Calu3 (cell line): ENCODE measurements at regions not wholly inside any gene's neighbourhood (a gene's known extent, or its start where the extent isn't known, plus 50 kb on each side); places are given as distances from the start of the nearest gene placed in this dataset.

ENCODE experiments used
- BruUV-seq: library from RNA; stranded (reverse); fragments of 400-500 nt; replicated peaks from 2 replicates; lab custom pipeline; 2021; lab: Mats Ljungman, UMichigan
- CTCF ChIA-PET: fragments of 300-600 bp; sonication (Branson Sonifier 250); formaldehyde crosslinking; loops from one replicate; lab custom pipeline; 2022; ENCODE audit warnings: antibody characterized with exemption; lab: Charles Lee
- DNase-seq: peaks from one replicate; pipeline ENCODE4 v3.0.0; 2022
- H3K27ac Mint-ChIP-seq: one replicate; pipeline ENCODE4 v1.8.0; 2022; ENCODE audit warnings: mixed read lengths; ENCODE audit not compliant: unreplicated experiment
- H3K27me3 Mint-ChIP-seq: one replicate; pipeline ENCODE4 v1.8.0; 2022; ENCODE audit warnings: mixed read lengths; ENCODE audit not compliant: unreplicated experiment
- H3K36me3 Mint-ChIP-seq: one replicate; pipeline ENCODE4 v1.8.0; 2022; ENCODE audit warnings: mild to moderate bottlenecking, moderate library complexity, mixed read lengths; ENCODE audit not compliant: insufficient read depth, unreplicated experiment
- H3K4me1 Mint-ChIP-seq: one replicate; pipeline ENCODE4 v1.8.0; 2022; ENCODE audit warnings: mild to moderate bottlenecking, low read depth, mixed read lengths; ENCODE audit not compliant: unreplicated experiment
- H3K4me3 Mint-ChIP-seq: one replicate; pipeline ENCODE4 v1.8.0; 2022; ENCODE audit warnings: mild to moderate bottlenecking, low read depth, moderate library complexity, mixed read lengths; ENCODE audit not compliant: unreplicated experiment
- H3K9me3 Mint-ChIP-seq: one replicate; pipeline ENCODE4 v1.8.0; 2022; ENCODE audit warnings: low read depth, mixed read lengths; ENCODE audit not compliant: unreplicated experiment
- CTCF ChIP-seq: fragments of 200-600 bp; IDR thresholded peaks from one replicate; pipeline ENCODE4 v1.8.0; 2022; ENCODE audit warnings: antibody characterized with exemption; ENCODE audit not compliant: unreplicated experiment
- intact Hi-C: fragments of 100-400 bp; cut with micrococcal nuclease; formaldehyde crosslinking; loops from one replicate; pipeline ENCODE4 v1.10.0; 2022; ENCODE audit not compliant: unreplicated experiment

GRCh38 chr2:146527166-146527565 lies 1317.7 kb upstream of the ACVR2A start:
- intact Hi-C loops: loop anchor here (10.0 kb wide), 1 partner anchor 212 kb away; no protein-coding TSS in a partner anchor
- CTCF ChIA-PET: no interaction called here

DNA sequence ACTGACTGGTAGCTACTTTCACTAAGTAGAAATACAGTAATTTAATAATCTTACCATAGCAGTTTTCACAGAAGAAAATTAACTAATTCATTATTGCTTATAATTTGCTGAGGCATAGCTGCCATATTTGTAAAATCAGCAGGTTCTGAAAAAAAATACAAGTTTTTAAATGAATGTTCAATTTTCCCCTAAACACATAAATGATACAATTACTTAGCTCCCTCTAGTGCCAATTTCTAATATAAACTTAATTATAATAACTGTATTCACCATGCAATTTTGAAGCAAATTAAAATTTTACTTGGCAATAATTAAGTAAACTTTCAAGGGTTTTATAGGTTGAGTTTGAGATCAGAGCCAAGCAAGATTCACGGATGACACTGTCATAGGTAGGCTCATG lies 1321.6 kb upstream of the ACVR2A start:
- H3K27ac Mint-ChIP-seq: no peak overlapping the region
- BruUV-seq: no TSS peak

More at GRCh38 chr2:146527166-146527565, 1317.7 kb upstream of the ACVR2A start:
- Mint-ChIP-seq H3K4me3 (no peak overlapping the region), H3K4me1 (no peaks in the 10 kb centered on the region), H3K9me3 (no peaks in the 10 kb centered on the region), H3K27ac (no peak overlapping the region), H3K27me3 (no peaks in the 10 kb centered on the region), H3K36me3 (no peaks in the 10 kb centered on the region)
- no peak for TF ChIP-seq CTCF
- DNase-seq: no peak
- no TSS peak for BruUV-seq

GRCh38 chr2:146506851-146507250 lies 1338.0 kb upstream of the ACVR2A start:
- Mint-ChIP-seq H3K36me3 (no peaks in the 10 kb centered on the region), H3K27me3 (no peaks in the 10 kb centered on the region), H3K4me3 (no peak overlapping the region), H3K4me1 (no peaks in the 10 kb centered on the region), H3K27ac (no peak overlapping the region), H3K9me3 (no peaks in the 10 kb centered on the region)
- no peak for TF ChIP-seq CTCF
- no TSS peak for BruUV-seq
- intact Hi-C loops: no loop called here
- CTCF ChIA-PET: no interaction called here
- no peak for DNase-seq

More for the DNA sequence above, 1321.6 kb upstream of the ACVR2A start:
- no peak overlapping the region for H3K4me3 Mint-ChIP-seq
- no peaks in the 10 kb centered on the region for H3K9me3 Mint-ChIP-seq
- DNase-seq: no peak
- peak; percentile 27 for TF ChIP-seq CTCF
- CTCF ChIA-PET: interaction anchor here (0.8 to 1.0 kb wide), 2 partner anchors 20 to 1465 kb away, joined by 3 read pairs; no protein-coding TSS in a partner anchor
- H3K36me3 Mint-ChIP-seq: no peaks in the 10 kb centered on the region
- intact Hi-C loops: loop anchor here (1.0 to 10.0 kb wide), 2 partner anchors 138 to 208 kb away; no protein-coding TSS in a partner anchor
- no peaks in the 10 kb centered on the region for H3K27me3 Mint-ChIP-seq
- H3K4me1 Mint-ChIP-seq: no peaks in the 10 kb centered on the region

- Mint-ChIP-seq H3K36me3 (no peaks in the 10 kb centered on the region), H3K9me3 (no peaks in the 10 kb centered on the region), H3K4me1 (no peaks in the 10 kb centered on the region), H3K4me3 (no peak overlapping the region), H3K27me3 (no peaks in the 10 kb centered on the region), H3K27ac (no peak overlapping the region)
- intact Hi-C loops: no loop called here
- DNase-seq: no peak
- BruUV-seq: no TSS peak
- no peak for TF ChIP-seq CTCF
- CTCF ChIA-PET: no interaction called here
Observed at GRCh38 chr2:146503366-146503765, 1341.5 kb upstream of the ACVR2A start.
